GM19324 (cell line): ENCODE measurements at regions not wholly inside any gene's neighbourhood (a gene's known extent, or its start where the extent isn't known, plus 50 kb on each side); places are given as distances from the start of the nearest gene placed in this dataset.

Experiments used
- ATAC-seq: cut with Tn5 transposase; IDR thresholded peaks from one replicate; pipeline ENCODE4 v1.9.1; 2021; ENCODE audit warnings: mild to moderate bottlenecking, moderate library complexity; ENCODE audit not compliant: unreplicated experiment, low FRiP score

DNA sequence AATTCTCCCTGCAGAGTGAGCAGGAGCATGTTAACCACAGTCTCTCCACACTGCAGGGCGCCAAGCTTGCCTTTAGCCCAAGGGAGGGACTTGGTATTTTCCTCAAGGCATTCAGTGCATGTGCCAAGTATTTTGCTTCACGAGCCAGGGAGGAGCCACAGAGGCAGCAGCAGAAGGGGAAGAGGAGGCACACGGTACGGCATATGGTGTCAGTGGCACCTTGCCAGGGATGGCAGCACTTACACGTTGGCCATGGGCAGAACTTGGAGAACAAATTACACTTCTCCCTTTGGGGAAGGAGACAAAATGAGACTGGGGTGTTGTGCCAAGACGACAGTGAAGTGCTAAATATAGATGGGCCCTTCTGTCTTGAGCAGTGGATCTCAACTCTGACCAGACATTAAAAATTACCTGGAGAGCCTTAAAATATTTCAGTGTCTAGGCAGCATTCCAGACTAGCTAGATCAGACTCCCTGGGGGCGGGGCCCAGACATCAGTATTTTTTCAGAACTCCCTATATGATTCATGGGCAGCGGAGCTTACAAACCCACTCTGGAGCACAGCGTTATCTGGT, 155.8 kb downstream of the DRD1 start:
- ATAC-seq: no peak

DNA sequence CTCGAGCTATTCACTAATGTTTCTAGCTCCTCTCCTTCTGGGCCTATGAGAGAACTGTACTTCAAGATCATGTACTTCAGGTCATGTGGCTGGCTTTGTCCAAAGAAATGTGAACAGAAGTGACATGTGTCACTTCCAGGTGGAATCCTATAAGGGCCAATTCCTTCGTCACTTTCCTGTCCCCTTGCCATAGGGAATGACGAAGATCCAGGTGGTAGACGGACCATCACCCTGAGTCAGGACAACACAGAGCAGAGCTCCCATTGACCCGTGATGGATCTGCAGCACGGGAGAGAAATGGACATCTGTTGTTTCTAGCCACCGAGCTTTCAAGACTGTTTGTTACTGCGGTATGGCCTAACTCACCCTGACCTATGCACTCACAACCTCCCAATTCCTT, 157.0 kb downstream of the DRD1 start:
- ATAC-seq: no peak

DNA sequence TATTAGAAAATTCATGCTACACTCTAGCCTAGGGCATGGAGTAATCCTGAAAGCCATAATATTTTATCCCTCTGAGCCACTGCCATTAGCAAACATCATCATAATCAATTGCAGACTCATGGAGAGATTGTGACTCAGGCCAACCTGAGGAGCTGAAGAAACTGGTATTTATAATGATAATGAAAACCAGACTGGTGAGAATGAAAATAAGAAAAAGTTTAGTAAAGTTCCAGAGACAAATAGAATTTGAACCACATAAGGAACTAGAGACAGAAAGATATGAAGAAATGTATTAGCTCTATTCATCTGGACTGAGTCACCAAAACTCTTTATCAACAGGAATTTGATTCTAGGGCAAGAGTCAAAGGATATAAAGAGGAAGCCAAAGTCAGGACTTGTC, 158.7 kb downstream of the DRD1 start:
- ATAC-seq: no peak

DNA sequence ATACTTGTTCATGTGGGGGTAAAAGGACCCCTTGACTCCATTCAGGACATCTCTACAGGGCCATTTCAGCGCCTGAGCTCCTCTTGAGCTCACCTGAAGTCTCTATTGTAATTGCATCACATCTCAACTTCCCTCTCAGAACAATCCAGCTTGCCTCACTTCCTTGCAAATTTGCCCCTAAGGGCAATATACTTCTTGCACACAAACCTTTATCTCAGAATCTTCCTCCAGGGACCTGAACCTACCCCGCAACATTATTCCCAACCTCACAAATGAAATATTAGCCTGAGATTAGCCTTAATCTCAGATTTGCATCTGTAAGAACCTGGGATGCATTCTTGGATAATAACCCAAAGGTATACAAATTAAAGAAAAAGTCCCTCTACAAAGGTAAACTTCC, 159.2 kb downstream of the DRD1 start:
- no peak for ATAC-seq

DNA sequence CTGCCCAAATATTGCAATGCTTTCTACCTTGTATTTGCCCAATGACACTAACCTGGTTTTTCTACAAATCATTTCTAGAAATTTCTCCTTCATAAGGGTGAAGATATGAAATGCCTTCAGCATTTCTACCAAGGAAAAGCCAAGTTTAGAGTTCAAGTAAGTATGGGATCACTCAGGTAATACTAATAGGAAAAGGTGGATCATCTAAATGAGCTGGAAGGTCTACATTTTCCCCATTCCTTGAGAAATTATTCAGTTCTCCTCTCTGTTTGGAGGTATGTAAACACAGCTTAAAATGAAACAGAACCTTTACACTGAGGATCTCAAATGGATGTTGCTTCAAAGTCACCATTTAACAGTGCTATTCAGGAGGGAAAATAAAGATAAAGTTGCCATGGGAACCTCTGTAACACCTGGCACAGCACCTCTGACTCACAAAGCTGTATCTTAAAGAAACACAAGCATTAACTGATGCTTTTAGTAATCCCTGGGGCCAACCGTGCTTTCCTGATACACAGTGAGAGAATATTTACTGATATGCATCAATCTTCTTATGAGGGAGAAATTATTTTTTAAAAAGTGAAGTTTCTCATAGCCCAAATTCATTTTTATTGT, 161.3 kb downstream of the DRD1 start:
- ATAC-seq: no peak

DNA sequence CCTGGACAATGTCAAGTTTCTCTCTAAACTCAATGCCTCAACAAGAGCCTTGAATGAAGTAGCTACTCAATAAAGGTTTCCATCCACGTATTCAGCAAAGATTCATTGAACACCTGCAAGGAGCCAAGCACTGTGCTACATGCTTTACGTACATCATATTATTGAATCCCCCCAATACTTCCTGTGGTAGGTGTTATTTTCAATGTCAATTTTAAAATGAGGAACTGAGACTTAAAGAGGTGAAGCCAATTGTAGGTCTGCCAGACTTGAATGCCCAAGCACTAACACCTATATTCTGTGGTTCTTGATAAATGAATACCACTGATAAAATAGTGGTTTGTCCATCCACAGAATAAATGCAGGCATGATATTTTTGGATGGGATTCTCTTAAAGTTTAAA, 162.3 kb downstream of the DRD1 start:
- ATAC-seq: no peak

DNA sequence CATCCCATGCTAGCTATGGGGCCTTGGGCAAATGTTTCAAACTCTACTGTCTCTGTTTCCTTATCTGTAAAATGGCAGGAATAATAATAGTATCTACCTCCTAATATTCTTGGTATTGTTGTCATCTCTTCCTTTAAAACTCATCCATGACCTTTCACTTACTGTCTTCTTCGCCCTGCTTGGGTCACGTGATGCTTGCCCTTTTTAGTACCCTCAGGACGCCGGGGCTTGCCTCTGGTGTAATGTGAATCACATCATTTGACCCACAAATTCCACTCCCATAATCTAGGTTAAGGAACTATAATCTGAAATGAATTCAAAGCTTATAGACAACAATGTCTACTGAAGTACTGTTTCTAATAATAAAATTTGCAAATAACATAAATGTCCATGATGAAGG, 162.7 kb downstream of the DRD1 start:
- ATAC-seq: no peak

DNA sequence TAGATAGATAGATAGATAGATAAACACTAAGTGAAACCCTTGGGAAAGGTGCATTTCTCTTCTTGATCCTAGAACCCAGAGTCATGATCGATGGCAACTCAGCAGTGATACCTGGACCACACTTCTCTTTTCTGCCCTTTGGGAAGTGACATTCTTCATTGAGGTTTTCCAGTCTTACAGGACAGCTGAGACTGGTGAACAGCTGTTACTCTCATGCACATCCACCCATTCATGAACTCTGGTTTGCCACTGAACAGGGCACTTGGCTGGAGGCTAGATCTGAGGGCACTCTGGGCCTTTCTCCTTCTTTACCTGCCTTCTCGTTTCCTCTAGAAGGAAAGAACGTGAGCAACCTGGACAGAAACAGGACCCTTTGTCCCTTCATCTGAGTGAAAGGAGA, 164.5 kb downstream of the DRD1 start:
- ATAC-seq: no peak

DNA sequence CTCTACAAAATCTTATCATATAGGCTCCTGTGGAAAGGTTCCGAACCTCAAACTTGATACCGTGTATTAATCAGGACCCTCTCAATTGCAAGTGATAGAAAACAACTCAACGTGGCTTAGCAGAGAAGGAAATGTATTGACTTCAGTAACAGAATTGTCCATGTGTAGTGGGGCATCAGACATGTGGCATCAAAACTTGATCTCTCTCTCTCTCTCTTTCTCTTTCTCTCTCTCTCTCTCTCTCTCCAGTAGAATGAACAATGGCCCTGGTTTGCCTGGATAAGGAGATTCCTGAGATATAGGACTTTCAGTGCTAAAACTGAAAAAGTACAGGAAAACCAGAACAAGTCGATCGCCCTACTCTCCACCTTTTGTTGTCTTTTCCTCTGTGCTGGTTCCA, 168.2 kb downstream of the DRD1 start:
- ATAC-seq: no peak

DNA sequence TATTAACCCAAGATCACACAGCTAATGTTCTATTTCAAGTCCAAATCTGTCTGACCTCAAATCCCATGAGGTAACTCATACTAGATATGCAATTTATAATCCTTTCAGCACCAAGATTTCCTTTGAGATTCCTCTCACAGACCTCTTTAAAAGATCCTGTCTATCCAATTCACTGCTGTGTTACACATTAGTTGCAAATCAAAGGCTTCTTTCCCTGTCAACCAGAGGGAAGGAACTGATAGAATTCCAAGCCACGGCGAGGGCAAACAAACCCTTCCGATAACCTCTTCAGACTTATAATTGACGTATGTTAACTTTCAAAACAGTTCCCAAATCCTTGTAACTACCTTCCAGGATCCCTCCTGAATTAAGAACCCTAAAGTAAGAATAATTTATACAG, 168.9 kb downstream of the DRD1 start:
- ATAC-seq: no peak

DNA sequence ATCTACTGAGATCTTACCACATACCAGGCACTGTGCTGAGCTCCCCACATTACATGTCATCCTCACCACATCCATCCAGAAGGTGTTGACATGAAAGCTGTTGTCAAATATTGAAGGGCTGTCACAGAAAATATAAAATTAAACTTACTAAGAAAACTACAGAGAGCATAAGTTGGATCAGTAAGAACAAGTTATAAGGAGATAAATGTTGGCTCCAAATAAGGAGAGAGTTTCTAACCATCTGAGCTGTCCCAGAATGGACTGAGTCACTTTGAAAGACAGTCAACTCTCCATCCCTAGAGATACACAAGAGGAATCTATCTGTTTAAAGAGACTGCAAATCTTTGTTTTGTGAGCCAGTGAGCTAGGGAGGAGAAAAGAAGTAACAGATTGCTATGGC, 169.8 kb downstream of the DRD1 start:
- ATAC-seq: no peak

DNA sequence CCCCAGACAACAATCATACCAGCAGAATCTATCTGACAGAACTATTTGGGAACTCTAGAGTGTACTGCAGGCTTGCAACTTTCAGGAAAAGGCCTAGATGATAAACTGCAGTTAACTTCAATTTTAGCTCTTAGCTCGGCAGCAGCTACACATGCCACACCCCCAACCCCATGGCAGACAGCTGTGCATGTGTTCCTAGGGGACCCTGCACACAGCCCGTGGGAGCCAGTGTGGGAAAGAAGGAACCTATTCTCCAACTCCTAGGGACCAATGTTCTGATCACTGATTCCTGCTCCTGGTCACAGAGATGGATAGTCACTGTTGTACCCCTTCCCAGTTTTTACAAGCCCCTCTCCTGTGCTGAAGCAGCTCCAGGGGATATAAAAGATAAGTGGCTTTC, 179.6 kb downstream of the DRD1 start:
- ATAC-seq: no peak

DNA sequence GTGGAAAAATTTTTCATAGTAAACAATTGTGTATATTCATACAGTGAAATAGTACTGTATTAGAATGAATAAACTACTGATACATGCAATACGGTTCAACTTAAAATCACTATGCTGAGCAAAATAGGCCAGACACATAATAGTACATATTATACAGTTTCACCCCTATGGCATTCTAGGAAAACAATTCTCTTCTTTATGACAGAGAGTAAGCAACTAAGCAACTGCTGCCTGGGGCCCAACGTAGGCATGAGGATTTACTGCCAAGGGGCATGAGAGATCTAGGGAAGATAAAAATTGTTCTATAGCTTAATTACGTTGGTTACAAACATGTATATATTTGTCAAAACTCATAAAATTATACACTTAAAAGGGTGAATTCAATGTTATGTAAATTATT, 180.2 kb downstream of the DRD1 start:
- no peak for ATAC-seq

DNA sequence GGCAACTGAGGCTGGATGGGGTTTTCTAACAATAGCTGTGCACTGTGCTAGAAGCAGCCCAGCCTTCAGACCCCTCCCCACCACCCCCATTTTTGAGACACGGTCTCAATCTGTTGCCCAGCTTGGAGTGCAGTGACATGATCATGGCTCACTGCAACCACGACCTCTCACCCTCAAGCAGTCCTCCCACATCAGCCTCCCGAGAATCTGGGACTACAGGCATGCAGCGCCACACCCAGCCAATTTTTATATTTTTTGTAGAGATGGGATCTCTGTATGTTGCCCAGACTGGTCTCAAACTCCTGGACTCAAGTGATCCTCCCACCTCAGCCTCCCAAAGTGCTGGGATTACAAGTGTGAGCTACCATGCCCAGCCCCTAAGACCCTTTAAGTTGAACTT, 182.5 kb downstream of the DRD1 start:
- ATAC-seq: no peak

DNA sequence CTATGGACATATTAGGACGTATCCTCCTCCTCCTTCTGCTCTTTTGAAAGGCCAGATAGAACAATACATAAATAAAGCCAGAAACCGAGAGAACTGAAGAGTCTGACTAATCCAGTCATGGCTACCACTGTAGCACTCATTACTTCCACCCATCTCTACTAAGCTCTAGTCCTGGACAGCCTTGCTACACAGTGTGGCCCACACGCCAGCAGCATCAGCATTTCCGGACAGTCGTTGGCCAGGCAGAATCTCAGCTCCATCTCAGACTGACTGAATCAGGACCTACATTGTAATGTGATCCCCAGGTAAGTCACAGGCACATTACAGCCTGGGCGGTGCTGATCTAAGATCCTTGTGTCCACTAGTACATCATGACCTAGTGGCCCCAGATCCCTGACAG, 182.9 kb downstream of the DRD1 start:
- no peak for ATAC-seq

DNA sequence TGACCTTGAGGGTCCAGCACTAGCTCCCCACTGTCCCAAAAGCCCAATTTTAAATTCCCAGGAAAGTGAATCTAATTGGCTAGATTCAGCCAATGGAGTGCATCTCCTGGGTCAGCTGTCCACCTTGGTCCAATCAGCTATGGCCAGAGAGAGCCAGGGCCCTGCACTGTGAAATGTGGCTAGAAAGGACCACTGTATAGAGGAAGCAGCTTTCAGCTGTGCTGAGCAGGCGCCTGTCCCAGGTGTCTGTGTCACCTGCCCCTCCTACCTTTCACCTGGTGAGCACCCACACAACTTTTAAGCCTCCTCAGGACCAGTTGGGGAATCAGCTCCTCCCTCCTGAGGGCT, 186.2 kb downstream of the DRD1 start:
- ATAC-seq: no peak

DNA sequence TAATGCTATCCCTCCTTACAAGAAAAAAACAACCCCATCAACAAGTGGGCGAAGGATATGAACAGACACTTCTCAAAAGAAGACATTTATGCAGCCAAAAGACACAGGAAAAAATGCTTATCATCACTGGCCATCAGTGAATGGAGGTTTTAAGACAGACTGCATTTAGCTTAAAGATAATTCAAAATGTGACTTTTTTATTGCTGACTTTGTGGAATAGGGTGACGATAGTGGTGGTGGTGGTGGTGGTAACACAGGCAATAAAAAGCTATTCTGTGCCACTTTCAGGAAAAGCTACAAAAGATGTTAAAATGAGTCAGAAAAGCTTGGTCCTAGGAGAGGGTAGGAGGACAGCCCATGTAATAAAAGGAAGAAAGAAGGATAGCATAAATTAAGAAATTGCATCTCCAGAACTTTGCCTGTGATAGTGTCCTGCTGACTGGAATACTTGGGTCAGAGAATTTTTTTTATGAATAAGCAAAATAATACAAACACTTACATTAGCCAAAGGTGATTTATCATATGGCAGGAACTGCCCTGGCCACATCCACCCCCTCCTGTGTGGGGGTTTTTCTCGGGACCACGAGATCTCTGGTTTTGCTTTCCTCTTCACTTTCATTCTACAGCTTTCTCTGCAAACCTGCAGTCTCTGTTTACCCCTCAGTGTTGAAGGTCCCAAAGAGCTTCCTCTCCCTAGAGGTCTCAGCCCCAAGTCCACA, 186.7 kb downstream of the DRD1 start:
- ATAC-seq: no peak

DNA sequence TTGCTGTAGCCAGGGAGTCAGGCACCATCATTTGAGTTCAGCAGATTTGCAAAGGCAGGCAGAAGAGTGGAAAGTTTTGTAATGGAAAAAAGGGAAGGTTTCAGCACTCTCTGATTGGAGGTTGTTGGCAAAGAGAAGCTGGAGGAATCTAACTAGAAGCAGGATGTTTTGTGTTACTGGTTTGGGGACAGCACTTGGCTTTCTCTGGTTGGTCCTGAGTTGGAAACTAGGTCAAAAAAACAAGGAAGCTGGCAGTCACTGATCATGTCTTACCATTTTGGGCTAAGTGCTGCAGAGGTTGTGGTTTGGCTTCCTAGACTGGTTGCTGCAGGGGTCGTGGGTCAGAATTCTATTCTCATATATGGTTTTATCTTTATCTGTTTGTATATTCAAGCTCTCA, 189.8 kb downstream of the DRD1 start:
- ATAC-seq: no peak

DNA sequence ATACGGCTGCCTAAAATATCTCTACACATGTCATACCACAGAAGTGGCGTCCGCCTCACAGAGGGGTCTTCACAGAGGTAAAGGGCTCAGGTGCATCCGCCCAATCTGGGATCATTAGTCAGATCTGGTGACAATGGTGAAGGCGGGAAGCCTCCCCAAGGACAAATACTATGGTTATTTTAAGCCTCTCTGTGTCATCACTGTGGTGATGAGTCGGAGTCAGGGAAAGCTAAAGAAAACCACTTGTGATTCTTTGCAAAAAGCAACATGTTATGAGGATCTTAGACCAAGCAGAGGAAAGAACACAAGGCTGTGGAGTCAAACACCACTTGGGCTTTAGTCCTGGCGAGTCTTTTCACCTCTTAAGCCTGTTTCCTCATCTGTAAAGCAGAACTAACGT, 190.4 kb downstream of the DRD1 start:
- no peak for ATAC-seq

DNA sequence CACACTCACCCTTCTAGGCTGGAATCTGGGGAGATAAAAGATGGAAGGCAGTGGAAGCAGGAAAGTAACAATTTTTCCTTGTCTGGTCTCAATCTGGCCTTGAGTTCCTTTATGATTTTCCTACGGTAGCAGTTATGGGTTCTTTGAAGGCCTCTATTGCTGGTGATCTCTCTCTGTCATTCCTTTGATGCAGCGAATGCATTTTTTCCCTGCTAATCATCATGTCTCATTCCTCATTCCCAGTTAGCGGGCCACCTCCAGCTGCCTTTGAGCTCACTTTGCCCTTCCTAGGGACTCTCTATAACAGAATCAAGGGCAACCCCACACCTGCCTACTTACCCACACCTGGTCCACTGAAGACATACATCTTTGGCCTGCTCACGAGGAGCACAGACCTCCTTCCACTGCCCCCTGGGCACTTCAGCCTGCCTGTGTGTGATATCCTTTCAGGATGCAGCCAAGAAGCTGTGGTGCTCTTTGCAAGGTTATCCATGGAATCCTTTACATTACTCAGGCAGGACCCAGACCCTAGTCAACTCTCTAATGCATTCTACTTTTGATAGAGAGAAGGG, 191.7 kb downstream of the DRD1 start:
- ATAC-seq: no peak

DNA sequence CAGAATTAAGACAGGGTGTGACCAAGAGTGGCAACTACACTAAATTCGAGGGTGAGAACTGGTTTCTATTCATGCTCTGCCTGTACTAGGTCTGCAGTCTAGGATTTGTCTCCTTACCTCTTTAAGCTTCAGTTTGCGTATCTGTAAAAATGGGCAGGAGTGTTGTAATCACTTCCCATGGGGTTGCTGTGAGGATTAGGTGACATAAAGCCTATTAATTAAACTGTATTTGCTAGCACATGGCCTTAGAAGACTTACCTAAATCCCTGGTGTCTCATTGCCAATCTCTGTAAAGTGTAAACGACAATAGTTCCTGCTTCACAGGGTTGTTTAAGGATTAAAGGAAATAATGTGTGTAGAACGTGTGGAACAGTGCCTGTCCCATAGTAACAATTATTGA, 193.6 kb downstream of the DRD1 start:
- ATAC-seq: no peak

DNA sequence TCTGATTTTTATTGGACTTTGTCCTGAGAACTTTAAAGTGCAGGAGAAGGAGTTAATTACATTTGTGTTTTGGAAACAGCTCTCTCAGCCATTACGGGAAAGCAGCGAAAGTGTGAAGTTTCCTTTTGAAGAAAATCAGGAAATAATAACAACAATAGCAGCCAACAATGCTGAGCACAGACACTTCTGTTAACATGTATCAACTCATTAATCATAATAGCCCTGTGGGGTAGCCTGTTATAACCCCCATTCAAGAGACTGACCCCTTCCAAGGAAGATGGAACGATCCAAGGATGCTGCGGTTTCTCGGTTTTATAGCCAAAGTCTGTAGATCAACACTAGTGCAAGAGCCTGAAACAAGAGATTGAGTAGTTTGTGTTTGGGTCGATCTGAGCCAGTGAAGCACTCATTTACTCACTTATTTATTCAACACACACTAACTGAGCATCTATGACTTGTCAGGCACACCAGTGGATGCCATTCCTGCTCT, 195.5 kb downstream of the DRD1 start:
- no peak for ATAC-seq
